ENCODE measurements at regions not wholly inside any gene's neighbourhood (a gene's known extent, or its start where the extent isn't known, plus 50 kb on each side); places are given as distances from the start of the nearest gene placed in this dataset.

DNA sequence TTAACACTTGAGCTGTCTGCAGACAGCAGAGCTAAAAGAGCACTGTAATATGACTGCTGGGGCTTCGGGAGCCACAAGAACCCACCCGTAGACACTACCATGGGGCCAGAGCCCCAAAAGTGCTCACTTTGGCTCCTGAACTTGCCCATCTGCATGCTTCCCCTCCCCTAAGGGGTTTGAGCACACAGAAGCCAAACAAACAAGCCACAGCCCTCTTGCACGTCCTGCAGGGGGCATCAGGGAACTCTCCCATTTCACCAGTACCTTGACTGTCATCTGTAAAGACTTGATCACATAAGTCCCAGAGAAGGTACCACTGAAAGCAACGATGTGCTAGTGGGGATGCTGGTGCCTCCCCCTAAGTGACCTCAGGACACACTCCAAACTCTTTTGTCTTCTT lies 681.8 kb downstream of the SEMA5A start:
- no peak for TF ChIP-seq POLR2A (IDR thresholded peaks at IDR 0.05; ENCODE audit: low read length)
- TF ChIP-seq GATA1 (IDR thresholded peaks at IDR 0.05; ENCODE audit: low read depth, low read length) = no peak
